ENCODE measurements at regions not wholly inside any gene's neighbourhood (a gene's known extent, or its start where the extent isn't known, plus 50 kb on each side); places are given as distances from the start of the nearest gene placed in this dataset.

DNA sequence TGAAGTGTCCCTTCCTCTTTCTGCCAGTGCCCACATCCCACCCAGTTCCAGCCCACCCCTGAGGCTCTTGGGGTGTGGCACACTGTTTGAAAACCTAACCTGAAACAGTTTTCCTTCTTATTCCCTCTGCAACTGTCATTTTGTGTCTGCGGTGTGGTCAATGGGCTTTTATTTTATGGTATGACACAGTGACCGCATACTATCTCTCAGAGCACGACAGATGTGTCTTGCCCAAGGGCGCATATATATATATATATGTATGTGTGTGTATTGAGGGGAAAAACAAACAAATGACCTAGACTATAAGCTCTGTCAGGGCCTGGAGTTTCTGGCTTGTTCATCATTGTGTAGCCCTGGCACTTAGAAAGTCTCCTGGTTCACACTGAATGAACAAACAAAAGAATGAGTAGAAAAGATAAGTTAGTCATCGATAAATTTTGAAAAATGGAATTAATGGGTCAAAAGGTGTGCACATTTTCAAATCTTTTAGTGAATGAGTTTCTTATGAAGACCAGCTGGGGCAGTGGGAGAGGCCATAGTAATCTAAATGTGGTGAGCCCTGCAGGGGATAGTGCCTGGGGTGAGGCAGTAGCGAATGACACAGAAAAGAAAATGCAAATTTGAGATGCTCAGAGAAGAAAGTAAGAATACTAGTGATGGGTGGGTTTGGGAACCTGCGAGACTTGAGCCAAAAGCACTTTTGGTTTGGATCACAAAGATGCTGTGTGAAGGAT, 198.4 kb downstream of the SNX10 start:
- Histone ChIP-seq H3K9me3 (no peaks in the 10 kb centered on the region), H3K4me1 (no peaks in the 10 kb centered on the region), H3K27ac (no peak overlapping the region), H3K27me3 (no peaks in the 10 kb centered on the region), H3K36me3 (no peaks in the 10 kb centered on the region), H3K4me3 (no peak overlapping the region)
- no peak for TF ChIP-seq POLR2A (IDR thresholded peaks at IDR 0.05)
- TF ChIP-seq, protein P1, sequence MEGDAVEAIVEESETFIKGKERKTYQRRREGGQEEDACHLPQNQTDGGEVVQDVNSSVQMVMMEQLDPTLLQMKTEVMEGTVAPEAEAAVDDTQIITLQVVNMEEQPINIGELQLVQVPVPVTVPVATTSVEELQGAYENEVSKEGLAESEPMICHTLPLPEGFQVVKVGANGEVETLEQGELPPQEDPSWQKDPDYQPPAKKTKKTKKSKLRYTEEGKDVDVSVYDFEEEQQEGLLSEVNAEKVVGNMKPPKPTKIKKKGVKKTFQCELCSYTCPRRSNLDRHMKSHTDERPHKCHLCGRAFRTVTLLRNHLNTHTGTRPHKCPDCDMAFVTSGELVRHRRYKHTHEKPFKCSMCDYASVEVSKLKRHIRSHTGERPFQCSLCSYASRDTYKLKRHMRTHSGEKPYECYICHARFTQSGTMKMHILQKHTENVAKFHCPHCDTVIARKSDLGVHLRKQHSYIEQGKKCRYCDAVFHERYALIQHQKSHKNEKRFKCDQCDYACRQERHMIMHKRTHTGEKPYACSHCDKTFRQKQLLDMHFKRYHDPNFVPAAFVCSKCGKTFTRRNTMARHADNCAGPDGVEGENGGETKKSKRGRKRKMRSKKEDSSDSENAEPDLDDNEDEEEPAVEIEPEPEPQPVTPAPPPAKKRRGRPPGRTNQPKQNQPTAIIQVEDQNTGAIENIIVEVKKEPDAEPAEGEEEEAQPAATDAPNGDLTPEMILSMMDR (IDR thresholded peaks at IDR 0.05), result no peak
- no peak for DNase-seq

DNA sequence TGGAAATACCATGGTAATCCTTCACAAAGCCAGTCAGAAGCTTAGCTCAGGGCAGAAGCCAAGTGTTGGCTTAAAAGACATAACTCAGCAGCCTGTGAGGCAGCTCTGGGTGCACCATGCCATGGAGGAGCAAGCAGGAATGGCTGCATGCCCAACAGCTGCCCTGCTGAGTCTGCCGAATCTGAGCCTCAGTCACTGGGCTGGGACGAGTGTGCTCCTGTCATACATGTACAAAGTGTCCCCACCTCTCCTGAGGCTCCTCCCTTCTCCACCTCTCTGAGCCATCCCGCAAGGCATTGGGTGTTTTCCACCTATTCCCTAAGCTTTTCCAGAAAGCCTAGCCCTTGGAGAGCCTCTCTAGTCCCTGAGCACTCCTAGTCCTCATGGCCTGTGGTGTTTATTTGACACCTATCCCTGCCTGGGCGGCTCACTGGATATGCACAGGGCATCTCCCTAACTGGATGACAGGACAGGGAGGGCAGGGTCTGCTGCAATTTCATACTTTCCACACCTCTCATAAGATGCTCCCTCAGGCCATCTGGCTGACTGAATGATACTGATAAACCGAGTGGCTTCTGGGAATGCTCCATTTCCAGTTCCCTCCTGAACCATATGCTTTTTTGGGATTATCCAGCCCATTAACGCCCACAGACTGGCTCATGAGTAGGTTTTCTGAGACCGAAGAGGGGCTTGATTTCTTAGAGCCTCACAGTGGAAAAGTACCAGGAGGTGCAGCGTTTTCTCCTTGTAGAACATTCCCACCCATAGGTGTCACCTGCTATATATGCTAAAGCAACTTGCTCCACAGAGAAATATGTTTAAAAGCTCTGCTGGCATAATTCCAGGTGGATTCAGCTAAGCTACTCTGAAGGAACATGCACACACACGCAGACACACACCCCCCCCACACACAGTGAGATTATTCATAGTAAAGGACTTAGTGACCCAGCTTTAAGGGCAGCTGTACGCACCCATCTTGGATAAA, 199.3 kb downstream of the SNX10 start:
- Histone ChIP-seq H3K27me3 (no peaks in the 10 kb centered on the region), H3K4me1 (no peaks in the 10 kb centered on the region), H3K36me3 (no peaks in the 10 kb centered on the region), H3K9me3 (no peaks in the 10 kb centered on the region), H3K4me3 (no peak overlapping the region), H3K27ac (no peak overlapping the region)
- no peak for DNase-seq
- no peak for TF ChIP-seq POLR2A (IDR thresholded peaks at IDR 0.05)
- TF ChIP-seq, protein P1 (IDR thresholded peaks at IDR 0.05), result no peak

DNA sequence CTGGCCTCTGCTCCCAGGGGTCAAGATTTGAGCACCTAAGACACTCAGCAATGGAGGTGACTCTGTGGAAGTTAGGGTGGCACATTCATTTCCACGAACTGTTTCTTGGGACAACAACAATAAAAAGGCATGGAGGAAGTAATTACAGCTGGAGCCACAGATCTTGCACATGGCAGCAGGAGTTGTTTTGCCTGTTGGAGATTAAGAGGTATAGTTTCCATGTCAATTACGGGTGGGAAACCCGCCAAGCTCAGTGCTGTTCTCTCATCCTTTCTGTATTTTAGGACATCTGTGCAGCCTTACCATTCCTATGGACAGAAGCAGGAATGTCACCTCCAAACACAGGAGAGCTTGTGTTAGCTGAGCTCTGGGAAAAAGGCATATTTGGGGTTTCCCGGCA, 201.2 kb downstream of the SNX10 start:
- DNase-seq, result no peak
- no peak for TF ChIP-seq POLR2A (IDR thresholded peaks at IDR 0.05)
- TF ChIP-seq, protein P1 (IDR thresholded peaks at IDR 0.05), result no peak
- Histone ChIP-seq H3K4me3 (no peak overlapping the region), H3K9me3 (no peaks in the 10 kb centered on the region), H3K4me1 (no peaks in the 10 kb centered on the region), H3K36me3 (no peaks in the 10 kb centered on the region), H3K27ac (no peak overlapping the region), H3K27me3 (no peaks in the 10 kb centered on the region)

DNA sequence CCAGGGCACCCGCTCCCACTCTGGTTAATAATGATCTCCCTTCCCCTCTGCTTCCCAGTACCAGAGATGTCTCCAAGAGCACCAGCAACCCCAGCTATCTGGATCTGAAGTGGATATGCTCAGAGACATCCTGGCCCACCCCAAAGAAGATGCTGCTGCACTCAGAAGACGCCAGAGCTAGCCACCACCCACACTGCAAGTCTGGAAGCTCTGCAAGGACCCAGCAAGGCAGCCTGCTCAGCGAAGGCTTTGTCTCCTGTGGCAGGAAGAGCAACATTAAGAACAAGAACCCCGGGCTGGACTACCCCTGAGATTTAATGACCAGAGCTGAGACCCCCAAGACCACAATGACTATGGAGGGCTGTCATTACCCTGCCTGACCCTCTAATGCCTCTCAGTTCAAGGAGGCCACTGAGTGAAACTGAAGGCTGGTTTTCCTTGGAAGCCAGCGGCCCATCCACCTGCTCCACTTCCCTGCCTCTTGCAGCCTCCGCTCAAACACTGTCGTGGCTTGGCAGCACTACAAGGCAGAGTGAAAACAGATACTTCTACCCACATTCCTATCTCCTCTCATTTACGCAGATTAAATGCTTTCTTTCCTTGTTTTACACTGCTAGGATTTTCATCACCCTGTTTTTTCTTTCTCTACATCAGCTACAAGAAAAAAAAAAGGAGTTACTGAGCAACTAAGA, 202.2 kb downstream of the SNX10 start:
- Histone ChIP-seq H3K27me3 (no peaks in the 10 kb centered on the region), H3K27ac (no peak overlapping the region), H3K4me3 (no peak overlapping the region), H3K9me3 (no peaks in the 10 kb centered on the region), H3K4me1 (no peaks in the 10 kb centered on the region), H3K36me3 (no peaks in the 10 kb centered on the region)
- DNase-seq, result no peak
- TF ChIP-seq, protein P1 (IDR thresholded peaks at IDR 0.05), result no peak
- TF ChIP-seq POLR2A (IDR thresholded peaks at IDR 0.05), result no peak

DNA sequence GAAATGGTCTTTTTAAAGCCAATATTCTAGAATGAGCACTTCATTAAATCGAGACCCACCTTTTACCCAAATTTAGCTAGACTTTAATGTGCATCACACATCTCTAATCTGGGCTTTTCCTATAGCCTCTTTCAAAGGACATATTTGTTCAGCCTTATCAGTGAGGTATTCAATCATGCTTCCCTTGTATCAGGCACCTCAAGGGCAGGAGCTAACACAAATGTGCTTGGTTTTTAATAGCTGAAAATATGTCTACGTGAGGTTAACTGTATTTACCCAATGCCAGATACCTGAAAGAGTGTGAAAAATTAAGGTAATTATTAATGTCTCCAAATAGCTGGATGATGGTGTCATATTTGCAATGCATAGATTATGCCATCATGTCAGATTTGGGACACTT, 203.9 kb downstream of the SNX10 start:
- H3K27me3 ChIP-seq, result no peaks in the 10 kb centered on the region
- DNase-seq, result no peak
- TF ChIP-seq, protein P1 (IDR thresholded peaks at IDR 0.05), result no peak
- TF ChIP-seq POLR2A (IDR thresholded peaks at IDR 0.05), result no peak
- no peak overlapping the region for H3K4me3 ChIP-seq
- no peak overlapping the region for H3K27ac ChIP-seq
- H3K4me1 ChIP-seq, result no peaks in the 10 kb centered on the region
- no peaks in the 10 kb centered on the region for H3K36me3 ChIP-seq
- H3K9me3 ChIP-seq, result no peaks in the 10 kb centered on the region

Measured in Peyer's patch (tissue), 4 donors.